Endodermal cell (in vitro differentiated cells): ENCODE measurements at regions not wholly inside any gene's neighbourhood (a gene's known extent, or its start where the extent isn't known, plus 50 kb on each side); places are given as distances from the start of the nearest gene placed in this dataset.

Source experiments
- DNase-seq: peaks from one replicate; pipeline ENCODE4 v3.0.0-alpha.2; 2017
- H3K27ac ChIP-seq: 2 replicates; pipeline ENCODE4 v1.5.1; 2013; ENCODE audit warnings: mild to moderate bottlenecking, low read depth, low read length, moderate library complexity
- H3K27me3 ChIP-seq: 2 replicates; pipeline ENCODE4 v1.6.1; 2013; ENCODE audit warnings: mild to moderate bottlenecking, low read length, moderate library complexity; ENCODE audit not compliant: insufficient read depth, control insufficient read depth, poor library complexity, severe bottlenecking
- H3K36me3 ChIP-seq: 2 replicates; pipeline ENCODE4 v1.7.0; 2013; ENCODE audit warnings: mild to moderate bottlenecking, low read length, moderate library complexity; ENCODE audit not compliant: control insufficient read depth, insufficient read depth
- H3K4me1 ChIP-seq: one replicate; pipeline ENCODE4 v1.7.0; 2013; ENCODE audit warnings: low read length; ENCODE audit not compliant: control insufficient read depth, insufficient read depth
- H3K4me3 ChIP-seq: 2 replicates; pipeline ENCODE4 v1.5.1; 2013; ENCODE audit warnings: mild to moderate bottlenecking, low read length, moderate library complexity
- H3K9ac ChIP-seq: 2 replicates; pipeline ENCODE4 v1.6.1; 2013; ENCODE audit warnings: mild to moderate bottlenecking, low read length, moderate library complexity; ENCODE audit not compliant: poor library complexity, severe bottlenecking; ENCODE audit errors: extremely low read depth
- H3K9me3 ChIP-seq: 2 replicates; pipeline ENCODE4 v1.6.1; 2013; ENCODE audit warnings: mild to moderate bottlenecking, low read length, moderate library complexity; ENCODE audit not compliant: control insufficient read depth
- H3K27ac Mint-ChIP-seq: 2 replicates; pipeline ENCODE4 v1.8.0; 2020; ENCODE audit warnings: mixed read lengths
- H3K27me3 Mint-ChIP-seq: 2 replicates; pipeline ENCODE4 v1.8.0; 2021; ENCODE audit warnings: mild to moderate bottlenecking, mixed read lengths; ENCODE audit not compliant: insufficient read depth
- H3K36me3 Mint-ChIP-seq: 2 replicates; pipeline ENCODE4 v1.8.0; 2020; ENCODE audit warnings: low read depth, mixed read lengths
- H3K4me1 Mint-ChIP-seq: 2 replicates; pipeline ENCODE4 v1.8.0; 2020; ENCODE audit warnings: mixed read lengths
- H3K4me3 Mint-ChIP-seq: 2 replicates; pipeline ENCODE4 v1.8.0; 2020; ENCODE audit warnings: mild to moderate bottlenecking, moderate library complexity, mixed read lengths
- H3K9me3 Mint-ChIP-seq: 2 replicates; pipeline ENCODE4 v1.8.0; 2020; ENCODE audit warnings: mild to moderate bottlenecking, mixed read lengths
- WGBS, 2 experiments: methylation state at CpG; one replicate each; pipeline versions ENCODE4 v1.1.5 to v1.1.7; 2013; ENCODE audit warnings: missing lambda C conversion rate in 2 of 2, mixed read lengths in 1 of 2; ENCODE audit not compliant: insufficient coverage in 1 of 2, insufficient read length in 1 of 2; 5-methylcytosine and 5-hydroxymethylcytosine counted together
- TF ChIP-seq, protein P1 (sequence below): fragments of 200-600 bp; sonication (generic); conservative IDR thresholded peaks from 2 replicates; pipeline ENCODE4 v1.5.0; 2021; ENCODE audit warnings: antibody characterized with exemption, mild to moderate bottlenecking

- no peaks in the 10 kb centered on the region for H3K9me3 ChIP-seq
- 83 to 91% methylated on average over 1 to 3 of the region's 3 CpGs for WGBS, 2 experiments
- no peaks in the 10 kb centered on the region for H3K27me3 Mint-ChIP-seq
- H3K9me3 Mint-ChIP-seq: no peaks in the 10 kb centered on the region
- no peaks in the 10 kb centered on the region for H3K4me1 ChIP-seq
- H3K4me3 Mint-ChIP-seq: no peak overlapping the region
- H3K4me3 ChIP-seq: no peak overlapping the region
- no peaks in the 10 kb centered on the region for H3K36me3 ChIP-seq
- H3K27ac Mint-ChIP-seq: no peak overlapping the region
- H3K27me3 ChIP-seq: no peaks in the 10 kb centered on the region
- DNase-seq: no peak
- TF ChIP-seq, protein P1, sequence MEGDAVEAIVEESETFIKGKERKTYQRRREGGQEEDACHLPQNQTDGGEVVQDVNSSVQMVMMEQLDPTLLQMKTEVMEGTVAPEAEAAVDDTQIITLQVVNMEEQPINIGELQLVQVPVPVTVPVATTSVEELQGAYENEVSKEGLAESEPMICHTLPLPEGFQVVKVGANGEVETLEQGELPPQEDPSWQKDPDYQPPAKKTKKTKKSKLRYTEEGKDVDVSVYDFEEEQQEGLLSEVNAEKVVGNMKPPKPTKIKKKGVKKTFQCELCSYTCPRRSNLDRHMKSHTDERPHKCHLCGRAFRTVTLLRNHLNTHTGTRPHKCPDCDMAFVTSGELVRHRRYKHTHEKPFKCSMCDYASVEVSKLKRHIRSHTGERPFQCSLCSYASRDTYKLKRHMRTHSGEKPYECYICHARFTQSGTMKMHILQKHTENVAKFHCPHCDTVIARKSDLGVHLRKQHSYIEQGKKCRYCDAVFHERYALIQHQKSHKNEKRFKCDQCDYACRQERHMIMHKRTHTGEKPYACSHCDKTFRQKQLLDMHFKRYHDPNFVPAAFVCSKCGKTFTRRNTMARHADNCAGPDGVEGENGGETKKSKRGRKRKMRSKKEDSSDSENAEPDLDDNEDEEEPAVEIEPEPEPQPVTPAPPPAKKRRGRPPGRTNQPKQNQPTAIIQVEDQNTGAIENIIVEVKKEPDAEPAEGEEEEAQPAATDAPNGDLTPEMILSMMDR: no peak
- no peaks in the 10 kb centered on the region for H3K4me1 Mint-ChIP-seq
- no peak overlapping the region for H3K9ac ChIP-seq
- H3K36me3 Mint-ChIP-seq: no peaks in the 10 kb centered on the region
- H3K27ac ChIP-seq: no peak overlapping the region
These were observed 986.6 kb downstream of the ZPLD1 start for GRCh38 chr3:103421460-103421859.

GRCh38 chr3:103437883-103438282 is 1003.1 kb downstream of the ZPLD1 start:
- Histone ChIP-seq H3K9me3 (peaks cover 8% of the 10 kb centered on the region), H3K27me3 (no peaks in the 10 kb centered on the region), H3K27ac (no peak overlapping the region), H3K36me3 (no peaks in the 10 kb centered on the region), H3K4me1 (no peaks in the 10 kb centered on the region), H3K9ac (no peak overlapping the region), H3K4me3 (no peak overlapping the region)
- H3K27ac Mint-ChIP-seq: no peak overlapping the region
- H3K4me3 Mint-ChIP-seq: no peak overlapping the region
- no peaks in the 10 kb centered on the region for H3K27me3 Mint-ChIP-seq
- H3K4me1 Mint-ChIP-seq: no peaks in the 10 kb centered on the region
- TF ChIP-seq, protein P1: no peak
- 84 to 88% methylated on average over 4 of the region's 4 CpGs for WGBS, 2 experiments
- DNase-seq: no peak
- H3K36me3 Mint-ChIP-seq: no peaks in the 10 kb centered on the region
- H3K9me3 Mint-ChIP-seq: peaks cover 24% of the 10 kb centered on the region

DNA sequence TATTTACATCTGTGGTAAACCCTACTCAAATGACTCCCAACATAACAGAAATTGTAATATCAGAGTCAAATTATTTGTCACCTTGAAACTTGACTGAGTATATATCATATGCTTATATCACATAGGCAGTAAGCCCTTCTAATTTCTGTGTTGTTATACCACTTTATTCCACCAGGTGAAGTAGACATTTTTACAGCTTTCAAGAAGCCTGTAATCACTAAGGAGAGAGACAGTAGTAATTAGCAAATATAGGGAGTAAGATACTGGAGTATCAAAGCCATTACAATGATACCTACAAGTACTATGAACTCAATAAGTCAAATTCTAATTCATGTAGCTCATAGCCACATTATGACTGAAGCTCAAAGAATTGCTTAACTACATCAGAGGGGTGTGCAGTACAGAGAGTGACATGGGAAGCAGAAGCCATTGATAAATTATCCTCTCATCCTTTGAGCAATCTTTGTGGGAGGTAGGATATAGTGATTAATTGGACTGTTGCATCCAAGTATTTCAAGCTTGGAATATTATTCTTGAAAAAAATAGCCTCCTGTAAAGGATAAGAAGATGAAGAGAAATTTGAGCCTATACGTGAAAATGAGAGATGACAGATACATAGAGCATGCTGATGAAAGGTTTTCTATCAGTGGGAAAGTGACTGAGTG is 1005.9 kb downstream of the ZPLD1 start:
- Mint-ChIP-seq H3K9me3 (peaks cover 24% of the 10 kb centered on the region), H3K4me3 (no peak overlapping the region), H3K27me3 (no peaks in the 10 kb centered on the region), H3K4me1 (no peaks in the 10 kb centered on the region), H3K36me3 (no peaks in the 10 kb centered on the region), H3K27ac (no peak overlapping the region)
- WGBS, 2 experiments: 90 to 97% methylated on average over 1 of the region's 1 CpG
- TF ChIP-seq, protein P1: peak; percentile 68
- no peaks in the 10 kb centered on the region for H3K27me3 ChIP-seq
- H3K9me3 ChIP-seq: peaks cover 8% of the 10 kb centered on the region
- no peaks in the 10 kb centered on the region for H3K4me1 ChIP-seq
- no peak overlapping the region for H3K9ac ChIP-seq
- H3K27ac ChIP-seq: no peak overlapping the region
- no peak for DNase-seq
- H3K36me3 ChIP-seq: no peaks in the 10 kb centered on the region
- H3K4me3 ChIP-seq: no peak overlapping the region
